Neural crest cell (in vitro differentiated cells): ENCODE measurements at regions not wholly inside any gene's neighbourhood (a gene's known extent, or its start where the extent isn't known, plus 50 kb on each side); places are given as distances from the start of the nearest gene placed in this dataset.

Source experiments
- DNase-seq: peaks from one replicate; pipeline ENCODE4 v3.0.0; 2021; ENCODE audit warnings: low read depth, mixed read lengths, low spot score
- H3K27ac Mint-ChIP-seq: one replicate; pipeline ENCODE4 v1.8.0; 2021; ENCODE audit warnings: mild to moderate bottlenecking, mixed read lengths; ENCODE audit not compliant: unreplicated experiment
- H3K27me3 Mint-ChIP-seq: 2 replicates; pipeline ENCODE4 v1.8.0; 2021; ENCODE audit warnings: low read depth, mild to moderate bottlenecking, mixed read lengths
- H3K36me3 Mint-ChIP-seq: 2 replicates; pipeline ENCODE4 v1.8.0; 2021; ENCODE audit warnings: low read depth, mild to moderate bottlenecking, mixed read lengths
- H3K4me1 Mint-ChIP-seq: 2 replicates; pipeline ENCODE4 v1.8.0; 2021; ENCODE audit warnings: mixed read lengths
- H3K4me3 Mint-ChIP-seq: one replicate; pipeline ENCODE4 v1.8.0; 2021; ENCODE audit warnings: mild to moderate bottlenecking, mixed read lengths
- H3K9me3 Mint-ChIP-seq: 2 replicates; pipeline ENCODE4 v1.8.0; 2021; ENCODE audit warnings: mixed read lengths
- TF ChIP-seq, protein P1 (sequence below): fragments of 200-600 bp; sonication (generic); conservative IDR thresholded peaks from 2 replicates; pipeline ENCODE4 v1.5.0; 2021; ENCODE audit warnings: antibody characterized with exemption, mild to moderate bottlenecking

DNA sequence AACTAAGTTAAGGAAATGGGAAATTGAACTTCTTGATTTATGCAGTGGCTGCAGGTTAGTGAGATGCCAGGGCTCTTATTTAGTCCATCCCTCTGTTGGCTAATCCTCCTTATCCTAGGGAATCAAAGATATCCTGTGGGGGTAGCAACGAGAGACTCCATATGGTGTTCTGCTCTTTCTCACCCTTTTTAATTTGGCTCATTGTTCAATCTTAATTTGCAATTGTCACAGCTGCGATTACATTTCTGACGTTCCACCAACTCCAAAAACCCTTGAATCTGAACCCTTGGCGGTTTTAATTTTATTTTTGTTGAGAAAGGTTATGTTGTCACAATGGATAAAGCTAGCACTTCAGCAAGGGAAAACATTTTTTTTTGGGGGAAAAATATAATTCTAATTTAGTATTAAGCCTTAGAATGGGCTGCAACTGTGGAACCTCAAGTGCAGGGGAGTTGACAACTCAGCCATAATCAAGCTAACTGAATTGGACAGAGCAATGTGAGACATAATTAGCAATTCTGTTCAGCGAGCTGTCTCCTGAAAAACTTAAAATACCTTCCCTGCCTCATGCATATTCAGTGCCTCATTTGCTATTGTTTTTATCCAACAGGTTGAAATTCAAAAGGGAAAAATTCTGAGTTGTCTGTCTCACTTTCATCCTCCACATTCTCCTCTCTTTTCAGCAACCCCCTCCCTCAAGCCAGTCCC lies 91.3 kb downstream of the MAT2B start:
- Mint-ChIP-seq H3K4me3 (no peak overlapping the region), H3K27me3 (peaks cover 4% of the 10 kb centered on the region), H3K4me1 (no peaks in the 10 kb centered on the region), H3K36me3 (no peaks in the 10 kb centered on the region), H3K27ac (peak overlapping the region; percentile 83), H3K9me3 (peaks cover 9% of the 10 kb centered on the region)
- TF ChIP-seq, protein P1, sequence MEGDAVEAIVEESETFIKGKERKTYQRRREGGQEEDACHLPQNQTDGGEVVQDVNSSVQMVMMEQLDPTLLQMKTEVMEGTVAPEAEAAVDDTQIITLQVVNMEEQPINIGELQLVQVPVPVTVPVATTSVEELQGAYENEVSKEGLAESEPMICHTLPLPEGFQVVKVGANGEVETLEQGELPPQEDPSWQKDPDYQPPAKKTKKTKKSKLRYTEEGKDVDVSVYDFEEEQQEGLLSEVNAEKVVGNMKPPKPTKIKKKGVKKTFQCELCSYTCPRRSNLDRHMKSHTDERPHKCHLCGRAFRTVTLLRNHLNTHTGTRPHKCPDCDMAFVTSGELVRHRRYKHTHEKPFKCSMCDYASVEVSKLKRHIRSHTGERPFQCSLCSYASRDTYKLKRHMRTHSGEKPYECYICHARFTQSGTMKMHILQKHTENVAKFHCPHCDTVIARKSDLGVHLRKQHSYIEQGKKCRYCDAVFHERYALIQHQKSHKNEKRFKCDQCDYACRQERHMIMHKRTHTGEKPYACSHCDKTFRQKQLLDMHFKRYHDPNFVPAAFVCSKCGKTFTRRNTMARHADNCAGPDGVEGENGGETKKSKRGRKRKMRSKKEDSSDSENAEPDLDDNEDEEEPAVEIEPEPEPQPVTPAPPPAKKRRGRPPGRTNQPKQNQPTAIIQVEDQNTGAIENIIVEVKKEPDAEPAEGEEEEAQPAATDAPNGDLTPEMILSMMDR = no peak
- no peak for DNase-seq

DNA sequence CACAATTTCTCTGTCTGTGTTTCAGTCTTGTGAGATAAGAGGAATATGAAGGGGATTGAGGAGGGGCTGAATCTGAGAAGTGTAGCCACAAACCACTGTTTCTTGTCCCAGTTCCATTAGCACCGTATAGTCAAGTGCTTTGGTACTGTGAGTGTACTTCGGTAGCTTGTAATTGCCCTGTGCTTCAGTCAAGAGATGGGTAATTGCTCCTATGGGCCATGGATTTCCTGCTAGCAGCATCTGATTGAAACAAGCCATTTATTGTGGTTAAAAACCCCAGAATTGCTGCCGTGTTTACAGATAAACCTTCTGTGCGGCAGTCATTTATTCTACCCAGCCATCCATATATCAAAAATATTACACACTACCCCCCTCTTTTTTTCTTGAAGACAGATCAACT lies 98.6 kb downstream of the MAT2B start:
- H3K4me1 Mint-ChIP-seq = no peaks in the 10 kb centered on the region
- H3K9me3 Mint-ChIP-seq = peaks cover 6% of the 10 kb centered on the region
- H3K27ac Mint-ChIP-seq = no peak overlapping the region
- TF ChIP-seq, protein P1 = no peak
- no peaks in the 10 kb centered on the region for H3K36me3 Mint-ChIP-seq
- DNase-seq = no peak
- H3K4me3 Mint-ChIP-seq = no peak overlapping the region
- H3K27me3 Mint-ChIP-seq = peaks cover 7% of the 10 kb centered on the region

DNA sequence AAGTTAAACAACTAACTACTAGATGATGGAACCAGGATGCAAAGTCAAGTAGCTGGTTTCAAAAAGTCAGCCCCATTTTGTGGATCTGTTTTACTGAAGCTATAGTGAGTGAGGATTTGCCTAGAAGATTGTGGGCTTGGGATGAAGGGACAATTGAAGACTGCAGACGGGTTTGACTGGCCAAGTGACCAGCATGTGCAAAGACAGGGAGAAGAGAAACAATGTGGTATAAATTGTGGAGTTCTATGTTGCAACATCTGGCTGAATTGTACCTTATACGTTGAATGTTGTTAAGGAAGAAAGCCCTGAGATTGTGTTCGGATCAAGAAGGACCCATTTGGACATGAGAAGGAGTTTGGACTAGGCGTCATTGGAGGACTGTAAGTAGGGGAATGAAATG lies 101.8 kb downstream of the MAT2B start:
- Mint-ChIP-seq H3K27me3 (peaks cover 3% of the 10 kb centered on the region), H3K36me3 (no peaks in the 10 kb centered on the region), H3K4me1 (no peaks in the 10 kb centered on the region), H3K9me3 (peaks cover 4% of the 10 kb centered on the region), H3K4me3 (no peak overlapping the region), H3K27ac (no peak overlapping the region)
- DNase-seq = no peak
- TF ChIP-seq, protein P1 = no peak

DNA sequence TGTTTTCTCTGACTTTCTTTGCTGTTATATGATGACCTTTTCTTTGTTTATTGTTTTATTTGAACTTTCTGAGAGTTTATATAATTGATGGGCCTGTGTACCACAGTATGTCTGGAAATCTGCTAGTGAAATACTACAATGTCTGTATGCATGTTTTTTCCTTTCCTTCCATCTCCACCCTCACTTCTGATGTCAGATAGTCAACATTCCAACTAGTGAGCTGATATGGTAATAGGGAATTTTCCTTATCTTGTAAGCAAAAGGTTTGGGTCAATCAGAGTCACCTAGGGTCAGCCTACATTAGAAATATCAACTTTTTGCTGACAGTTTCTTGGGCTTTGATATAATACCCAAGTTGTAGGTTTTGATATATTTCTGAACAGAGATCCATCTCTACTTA lies 103.2 kb downstream of the MAT2B start:
- Mint-ChIP-seq H3K27ac (no peak overlapping the region), H3K27me3 (peaks cover 3% of the 10 kb centered on the region), H3K36me3 (no peaks in the 10 kb centered on the region), H3K9me3 (no peaks in the 10 kb centered on the region), H3K4me1 (no peaks in the 10 kb centered on the region), H3K4me3 (no peak overlapping the region)
- no peak for DNase-seq
- TF ChIP-seq, protein P1 = no peak

DNA sequence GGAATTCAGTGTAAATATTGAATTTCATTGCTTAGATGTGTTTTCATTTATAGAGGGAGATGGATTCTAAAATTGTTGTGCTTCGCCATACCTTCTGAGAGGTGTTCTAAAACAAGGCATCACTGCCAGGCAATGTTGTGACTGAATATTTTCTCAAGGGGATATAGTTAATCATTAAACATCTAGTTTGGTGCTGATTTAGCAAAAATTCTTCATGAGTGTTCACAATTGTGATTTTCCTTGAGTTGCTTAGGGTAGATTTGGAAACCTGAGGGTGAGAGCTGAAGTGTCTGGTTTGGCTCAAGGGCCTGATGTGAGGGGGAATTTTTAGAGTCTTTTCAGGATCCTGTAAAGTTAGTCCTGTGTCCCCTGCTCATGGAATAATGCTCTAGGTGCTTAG lies 104.5 kb downstream of the MAT2B start:
- H3K4me1 Mint-ChIP-seq = no peaks in the 10 kb centered on the region
- no peaks in the 10 kb centered on the region for H3K9me3 Mint-ChIP-seq
- H3K27me3 Mint-ChIP-seq = peaks cover 3% of the 10 kb centered on the region
- H3K27ac Mint-ChIP-seq = no peak overlapping the region
- TF ChIP-seq, protein P1 = no peak
- DNase-seq = no peak
- H3K36me3 Mint-ChIP-seq = no peaks in the 10 kb centered on the region
- no peak overlapping the region for H3K4me3 Mint-ChIP-seq
